ENCODE measurements at regions not wholly inside any gene's neighbourhood (a gene's known extent, or its start where the extent isn't known, plus 50 kb on each side); places are given as distances from the start of the nearest gene placed in this dataset.

DNA sequence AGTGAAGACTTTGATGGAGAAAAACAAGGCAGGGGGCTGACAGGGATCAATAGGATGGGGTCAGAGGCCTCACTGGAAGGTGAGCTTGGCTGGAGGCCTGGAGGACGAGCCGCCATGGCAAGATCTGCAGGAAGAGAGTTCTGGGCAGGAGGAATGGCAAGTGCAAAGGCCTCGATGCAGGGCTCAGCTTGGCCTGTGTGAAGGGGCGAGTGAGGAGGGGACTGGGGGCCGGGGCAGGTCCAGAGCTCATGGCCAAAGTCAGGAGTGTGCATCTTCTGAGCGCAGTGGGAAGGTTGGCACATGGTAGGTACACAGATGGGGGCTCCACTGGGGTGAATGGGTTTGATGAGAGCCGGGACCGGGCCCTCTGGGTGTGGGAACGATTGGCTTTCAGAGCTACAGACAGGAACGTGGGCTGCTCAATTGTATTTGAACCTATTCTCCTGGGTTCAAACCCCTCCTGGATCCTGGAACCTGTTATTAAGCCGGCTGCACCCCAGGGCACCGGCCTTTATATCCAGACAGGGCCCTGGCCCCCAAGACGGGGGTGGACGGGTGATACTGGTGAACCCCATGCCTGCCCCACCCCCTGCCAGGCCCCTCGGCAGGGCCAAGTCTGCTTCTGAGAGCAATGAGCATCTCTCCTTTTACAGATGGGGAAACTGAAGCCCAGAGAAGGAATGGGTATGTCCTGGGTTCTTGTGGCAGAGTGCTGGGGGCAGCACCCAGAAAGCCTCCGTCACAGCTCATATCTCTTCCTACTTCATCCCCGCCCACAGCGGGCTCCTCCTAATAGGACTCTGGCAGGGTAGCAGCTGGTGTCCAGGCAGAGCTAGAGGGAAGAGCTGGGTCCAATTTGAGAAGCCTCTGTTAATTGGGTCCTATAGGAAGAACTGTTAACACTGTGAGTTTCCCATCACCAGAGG, 106.1 kb downstream of the CEBPB start:
- no peak overlapping the region for H3K27ac ChIP-seq (ENCODE audit: low read depth, low read length, severe bottlenecking)
- H3K36me3 ChIP-seq (ENCODE audit: control insufficient read depth, insufficient read depth, low read length), result no peaks in the 10 kb centered on the region

DNA sequence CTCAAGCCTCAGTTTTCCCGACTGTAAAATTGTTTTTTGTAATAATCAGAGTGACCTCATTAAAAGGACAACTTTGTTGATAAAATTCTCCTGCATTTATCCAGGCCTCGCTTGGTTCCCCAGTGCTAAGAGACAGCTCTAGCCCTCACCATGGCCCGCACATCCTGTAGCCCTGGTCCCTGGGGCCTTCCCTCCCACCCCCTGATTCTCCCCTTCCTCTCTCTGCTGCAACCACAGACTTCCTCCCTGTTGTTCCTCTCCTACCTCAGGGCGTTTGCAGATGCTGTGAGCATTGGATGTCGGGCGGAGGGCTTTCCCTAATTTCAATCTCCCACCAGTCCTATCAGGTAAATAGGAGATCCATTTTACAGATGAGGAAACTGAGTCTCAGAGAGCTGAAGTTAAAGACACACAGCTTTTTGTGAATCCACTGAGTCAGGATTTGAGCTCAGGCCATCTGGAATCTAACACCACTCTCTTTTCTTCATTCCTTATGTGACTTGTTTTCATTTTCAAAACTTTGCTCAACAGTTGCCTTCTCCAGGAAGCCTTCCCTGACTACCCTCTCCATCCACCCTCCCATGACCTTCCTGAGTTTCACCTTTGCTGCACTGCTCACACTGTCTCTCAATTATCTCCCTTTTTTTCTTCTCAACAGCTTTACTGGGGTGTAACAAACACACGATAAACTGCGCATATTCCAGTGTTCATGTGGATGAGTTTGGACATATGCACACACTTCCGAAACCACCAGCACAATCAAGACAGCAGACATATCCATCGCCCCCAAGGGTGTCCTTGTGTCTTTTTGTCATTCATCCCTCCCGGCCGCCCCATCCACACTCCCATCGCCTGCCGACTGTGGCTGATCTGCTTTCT, 107.1 kb downstream of the CEBPB start:
- H3K27ac ChIP-seq (ENCODE audit: low read depth, low read length, severe bottlenecking), result no peak overlapping the region
- no peaks in the 10 kb centered on the region for H3K9me3 ChIP-seq (ENCODE audit: control insufficient read depth, low read length)
- no peak overlapping the region for H3K4me3 ChIP-seq (ENCODE audit: extremely low read depth, insufficient read depth, low read length, poor library complexity, severe bottlenecking)
- WGBS, 2 experiments (ENCODE audit: insufficient coverage in 2 of 2), result 85 to 92% methylated on average over 7 to 8 of the region's 14 CpGs
- peaks cover 6% of the 10 kb centered on the region for H3K4me1 ChIP-seq (ENCODE audit: control insufficient read depth, insufficient read depth, low read length, poor library complexity, severe bottlenecking)
- H3K36me3 ChIP-seq (ENCODE audit: control insufficient read depth, insufficient read depth, low read length), result no peaks in the 10 kb centered on the region

More for the DNA sequence above, 106.1 kb downstream of the CEBPB start:
- 86 to 87% methylated on average over 11 to 15 of the region's 18 CpGs for whole genome bisulfite sequencing, 2 experiments (ENCODE audit: insufficient coverage in 2 of 2)
- no peaks in the 10 kb centered on the region for H3K9me3 ChIP-seq (ENCODE audit: control insufficient read depth, low read length)
- H3K4me3 ChIP-seq (ENCODE audit: extremely low read depth, insufficient read depth, low read length, poor library complexity, severe bottlenecking), result no peak overlapping the region
- peaks cover 5% of the 10 kb centered on the region for H3K4me1 ChIP-seq (ENCODE audit: control insufficient read depth, insufficient read depth, low read length, poor library complexity, severe bottlenecking)

DNA sequence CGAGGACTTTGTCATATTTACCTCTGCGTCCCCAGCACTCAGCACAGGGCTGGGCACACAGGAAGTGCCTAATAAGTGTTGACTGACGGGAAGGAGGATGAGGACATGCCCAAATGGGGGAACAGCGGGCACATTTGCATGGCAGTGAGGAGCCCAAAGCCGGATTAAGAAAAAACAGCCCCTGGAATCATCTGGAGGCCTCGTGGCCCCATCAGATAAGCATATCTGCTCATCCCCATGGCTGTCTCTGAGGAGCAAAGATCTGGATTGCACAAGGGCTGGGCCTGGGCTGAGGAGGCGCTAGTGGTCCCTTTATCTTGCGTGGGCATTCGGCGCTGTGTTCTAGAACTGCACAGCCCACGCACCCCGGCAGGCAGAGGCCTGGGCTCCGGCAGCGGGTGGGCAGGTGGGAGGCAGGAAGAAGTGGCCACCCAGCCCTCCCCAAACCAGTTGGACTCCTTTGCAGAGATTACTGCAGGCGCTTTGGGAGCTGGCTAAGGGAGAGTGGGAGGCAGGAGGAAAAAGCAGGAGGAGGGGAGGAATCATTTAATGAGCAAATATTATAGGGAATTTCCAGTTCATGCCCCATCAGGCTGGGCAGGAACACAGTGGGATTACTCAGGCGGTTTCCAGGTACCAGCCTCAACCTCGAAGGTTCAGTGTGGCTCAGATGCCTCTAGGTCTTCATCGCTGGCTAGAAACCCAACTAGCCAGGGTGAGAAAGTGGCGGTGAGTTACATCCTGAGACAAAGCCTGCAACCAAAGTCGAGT, 108.1 kb downstream of the CEBPB start:
- whole genome bisulfite sequencing, 2 experiments (ENCODE audit: insufficient coverage in 2 of 2), result 90 to 93% methylated on average over 14 to 20 of the region's 20 CpGs
- H3K36me3 ChIP-seq (ENCODE audit: control insufficient read depth, insufficient read depth, low read length), result no peaks in the 10 kb centered on the region
- peaks cover 5% of the 10 kb centered on the region for H3K4me1 ChIP-seq (ENCODE audit: control insufficient read depth, insufficient read depth, low read length, poor library complexity, severe bottlenecking)
- H3K27ac ChIP-seq (ENCODE audit: low read depth, low read length, severe bottlenecking), result no peak overlapping the region
- H3K9me3 ChIP-seq (ENCODE audit: control insufficient read depth, low read length), result no peaks in the 10 kb centered on the region
- no peak overlapping the region for H3K4me3 ChIP-seq (ENCODE audit: extremely low read depth, insufficient read depth, low read length, poor library complexity, severe bottlenecking)

DNA sequence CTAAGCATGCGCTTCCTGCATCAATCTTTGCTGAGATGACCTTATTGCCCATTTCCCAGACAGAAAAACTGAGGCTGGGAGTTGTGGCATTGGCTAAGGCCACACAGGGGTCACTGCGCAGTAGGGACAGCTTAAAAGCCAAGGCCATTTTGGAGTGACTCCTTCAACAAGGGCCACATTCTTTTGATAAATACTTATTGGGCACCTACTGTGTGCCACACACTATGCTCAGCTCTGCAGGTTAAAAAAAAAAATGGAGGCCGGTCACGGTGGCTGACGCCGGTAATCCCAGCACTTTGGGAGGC, 108.6 kb downstream of the CEBPB start:
- Histone ChIP-seq H3K36me3 (ENCODE audit: control insufficient read depth, insufficient read depth, low read length) (no peaks in the 10 kb centered on the region), H3K9me3 (ENCODE audit: control insufficient read depth, low read length) (no peaks in the 10 kb centered on the region), H3K4me3 (ENCODE audit: extremely low read depth, insufficient read depth, low read length, poor library complexity, severe bottlenecking) (no peak overlapping the region), H3K4me1 (ENCODE audit: control insufficient read depth, insufficient read depth, low read length, poor library complexity, severe bottlenecking) (peaks cover 7% of the 10 kb centered on the region), H3K27ac (ENCODE audit: low read depth, low read length, severe bottlenecking) (no peak overlapping the region)
- WGBS, 2 experiments (ENCODE audit: insufficient coverage in 2 of 2), result 91 to 98% methylated on average over 6 of the region's 6 CpGs

DNA sequence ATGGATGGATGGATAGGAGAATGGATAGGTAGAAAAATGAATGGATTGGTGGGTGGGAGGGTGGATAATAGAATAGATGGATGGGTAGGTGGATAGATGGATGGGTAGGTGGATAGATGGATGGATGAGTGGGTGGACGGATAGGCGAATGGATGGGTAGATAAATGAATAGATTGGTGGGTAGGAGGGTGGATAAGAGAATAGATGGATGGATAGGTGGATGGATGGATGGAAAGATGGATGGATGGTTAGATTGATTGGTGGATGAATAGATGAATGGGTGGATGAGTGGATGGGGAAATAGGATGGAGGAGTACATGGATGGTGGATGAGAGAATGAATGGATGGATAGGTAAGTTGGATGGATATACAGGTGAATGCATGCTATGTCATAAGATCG, 110.5 kb downstream of the CEBPB start:
- no peak overlapping the region for H3K27ac ChIP-seq (ENCODE audit: low read depth, low read length, severe bottlenecking)
- H3K36me3 ChIP-seq (ENCODE audit: control insufficient read depth, insufficient read depth, low read length), result no peaks in the 10 kb centered on the region
- H3K4me3 ChIP-seq (ENCODE audit: extremely low read depth, insufficient read depth, low read length, poor library complexity, severe bottlenecking), result no peak overlapping the region
- peaks cover 21% of the 10 kb centered on the region for H3K4me1 ChIP-seq (ENCODE audit: control insufficient read depth, insufficient read depth, low read length, poor library complexity, severe bottlenecking)
- H3K9me3 ChIP-seq (ENCODE audit: control insufficient read depth, low read length), result no peaks in the 10 kb centered on the region
- 83 to 91% methylated on average over 2 to 3 of the region's 3 CpGs for WGBS, 2 experiments (ENCODE audit: insufficient coverage in 2 of 2)

DNA sequence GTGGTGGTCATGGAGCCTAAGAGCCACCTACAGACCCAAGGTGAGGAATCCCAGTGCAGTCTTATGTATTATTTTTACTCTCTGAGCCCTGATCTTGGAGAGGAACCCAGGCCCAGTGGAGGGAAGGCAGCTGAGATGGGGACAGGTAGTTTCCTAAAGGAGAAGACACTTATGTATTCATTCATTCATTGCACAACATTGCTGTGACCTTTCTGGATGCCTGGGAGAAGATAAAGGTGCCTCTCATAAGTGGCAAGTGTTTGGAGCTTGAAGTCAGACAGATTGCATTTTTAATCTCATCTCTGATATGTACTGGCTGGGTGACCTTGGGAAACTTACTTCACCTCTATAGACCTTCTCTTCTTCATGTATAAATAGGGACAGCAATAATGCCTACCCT, 111.1 kb downstream of the CEBPB start:
- H3K4me1 ChIP-seq (ENCODE audit: control insufficient read depth, insufficient read depth, low read length, poor library complexity, severe bottlenecking), result peaks cover 24% of the 10 kb centered on the region

DNA sequence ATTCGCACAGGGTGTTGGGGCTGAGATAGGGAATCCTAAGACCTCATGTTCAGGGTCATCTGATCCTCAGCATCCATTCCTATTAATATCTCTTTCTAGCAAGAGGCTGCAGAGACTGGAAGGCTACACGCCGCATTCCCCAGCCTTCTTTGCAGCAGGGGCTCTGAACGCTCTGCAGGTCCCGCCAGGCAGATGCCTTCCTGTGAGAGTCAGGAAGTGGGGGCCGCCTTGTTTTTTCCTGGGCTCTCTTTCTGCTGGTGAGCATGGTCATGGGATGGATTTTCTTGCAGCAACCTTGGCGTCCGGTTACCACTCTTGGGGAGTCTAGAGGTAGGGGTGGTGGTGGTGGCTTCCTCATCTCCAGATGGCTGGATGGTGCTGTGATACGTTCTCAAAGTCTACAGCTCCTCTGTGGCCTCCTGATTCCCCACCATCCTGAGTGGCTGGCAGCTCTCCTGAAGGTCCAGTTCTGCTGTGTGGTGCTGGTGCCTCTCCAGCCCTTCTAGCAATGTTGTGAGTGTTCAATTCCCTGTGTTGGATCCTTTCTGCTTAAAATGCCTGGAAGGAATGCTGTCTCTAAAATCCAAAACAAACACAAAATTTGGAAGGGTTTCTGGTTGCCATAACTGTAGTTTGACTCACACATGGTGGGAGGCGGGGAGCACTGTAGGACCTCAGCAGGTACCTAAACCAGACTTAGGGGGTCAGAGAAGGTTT, 111.9 kb downstream of the CEBPB start:
- Histone ChIP-seq H3K4me1 (ENCODE audit: control insufficient read depth, insufficient read depth, low read length, poor library complexity, severe bottlenecking) (peaks cover 24% of the 10 kb centered on the region), H3K4me3 (ENCODE audit: extremely low read depth, insufficient read depth, low read length, poor library complexity, severe bottlenecking) (no peak overlapping the region), H3K9me3 (ENCODE audit: control insufficient read depth, low read length) (no peaks in the 10 kb centered on the region), H3K27ac (ENCODE audit: low read depth, low read length, severe bottlenecking) (no peak overlapping the region), H3K36me3 (ENCODE audit: control insufficient read depth, insufficient read depth, low read length) (no peaks in the 10 kb centered on the region)
- 95% methylated on average over 7 of the region's 10 CpGs for WGBS, 2 experiments (ENCODE audit: insufficient coverage in 2 of 2)

More for the DNA sequence above, 111.1 kb downstream of the CEBPB start:
- Histone ChIP-seq H3K4me3 (ENCODE audit: extremely low read depth, insufficient read depth, low read length, poor library complexity, severe bottlenecking) (no peak overlapping the region), H3K9me3 (ENCODE audit: control insufficient read depth, low read length) (no peaks in the 10 kb centered on the region), H3K27ac (ENCODE audit: low read depth, low read length, severe bottlenecking) (no peak overlapping the region), H3K36me3 (ENCODE audit: control insufficient read depth, insufficient read depth, low read length) (no peaks in the 10 kb centered on the region)

DNA sequence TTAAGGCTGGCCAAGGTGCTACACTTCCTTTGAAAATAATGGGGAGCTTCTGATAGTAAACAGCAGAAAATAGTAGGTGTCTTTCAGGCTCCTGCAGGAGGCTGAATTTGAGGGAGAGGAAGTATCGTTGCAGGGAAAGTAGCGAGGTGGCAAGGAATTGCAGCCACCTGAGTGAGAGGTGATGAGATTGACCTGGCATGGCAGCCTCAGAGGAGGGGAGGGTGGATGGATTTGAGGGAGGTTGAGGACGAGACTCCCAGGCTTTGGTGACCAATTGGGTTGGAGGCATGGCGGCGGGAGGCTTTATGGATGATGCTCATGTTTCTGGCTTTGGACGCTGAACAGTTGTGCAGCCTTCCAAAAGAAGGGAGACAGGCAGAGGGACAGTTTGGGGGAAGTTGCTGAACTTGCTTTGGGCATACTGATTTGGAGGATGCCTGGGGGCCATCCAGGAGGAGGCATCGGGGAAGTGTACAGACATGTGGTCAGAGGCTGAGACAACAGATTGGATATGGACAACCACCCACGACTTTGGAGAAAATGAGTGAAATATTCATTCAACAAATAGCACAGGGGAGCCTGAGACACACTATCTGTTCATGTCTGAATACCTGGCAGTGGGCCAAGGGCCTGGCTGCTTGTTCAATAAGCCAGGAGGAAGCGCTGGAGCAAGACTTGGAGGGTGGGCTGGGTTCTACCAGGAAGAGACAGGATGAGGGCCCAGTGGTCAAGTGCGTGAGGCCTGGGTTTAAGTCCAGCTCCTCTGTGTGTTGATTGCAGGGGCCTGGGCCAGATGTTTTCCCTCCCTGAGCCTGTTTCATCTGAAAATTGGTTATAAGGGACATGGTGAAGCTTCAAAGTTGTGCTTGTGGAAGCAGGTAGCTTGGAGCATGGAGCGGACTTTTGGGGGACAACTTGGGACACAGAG, 113.2 kb downstream of the CEBPB start:
- Histone ChIP-seq H3K4me3 (ENCODE audit: extremely low read depth, insufficient read depth, low read length, poor library complexity, severe bottlenecking) (no peak overlapping the region), H3K4me1 (ENCODE audit: control insufficient read depth, insufficient read depth, low read length, poor library complexity, severe bottlenecking) (peaks cover 28% of the 10 kb centered on the region), H3K27ac (ENCODE audit: low read depth, low read length, severe bottlenecking) (no peak overlapping the region), H3K36me3 (ENCODE audit: control insufficient read depth, insufficient read depth, low read length) (no peaks in the 10 kb centered on the region), H3K9me3 (ENCODE audit: control insufficient read depth, low read length) (no peaks in the 10 kb centered on the region)
- 89 to 92% methylated on average over 9 to 10 of the region's 11 CpGs for WGBS, 2 experiments (ENCODE audit: insufficient coverage in 2 of 2)

DNA sequence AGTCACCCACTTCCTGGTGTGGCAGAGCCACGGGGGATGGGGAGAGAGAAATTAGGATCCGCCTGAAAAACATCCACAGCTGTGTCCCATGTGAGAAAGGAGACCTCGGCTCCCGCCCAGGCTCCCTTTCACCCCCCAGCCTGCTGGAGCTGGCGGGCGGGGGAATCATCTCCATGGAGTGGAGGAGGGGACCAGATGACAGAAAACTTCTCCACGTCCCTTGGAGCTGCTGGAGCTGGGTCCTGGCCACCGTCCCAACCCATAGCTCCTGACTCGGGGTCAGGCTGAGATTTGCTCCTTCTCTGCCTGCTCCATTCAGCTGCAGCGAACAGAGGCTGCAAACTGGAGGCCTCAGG, 113.8 kb downstream of the CEBPB start:
- Histone ChIP-seq H3K4me3 (ENCODE audit: extremely low read depth, insufficient read depth, low read length, poor library complexity, severe bottlenecking) (no peak overlapping the region), H3K36me3 (ENCODE audit: control insufficient read depth, insufficient read depth, low read length) (no peaks in the 10 kb centered on the region), H3K9me3 (ENCODE audit: control insufficient read depth, low read length) (no peaks in the 10 kb centered on the region), H3K4me1 (ENCODE audit: control insufficient read depth, insufficient read depth, low read length, poor library complexity, severe bottlenecking) (peaks cover 30% of the 10 kb centered on the region), H3K27ac (ENCODE audit: low read depth, low read length, severe bottlenecking) (no peak overlapping the region)
- 84 to 86% methylated on average over 2 to 6 of the region's 10 CpGs for WGBS, 2 experiments (ENCODE audit: insufficient coverage in 2 of 2)
